ENCODE measurements at regions not wholly inside any gene's neighbourhood (a gene's known extent, or its start where the extent isn't known, plus 50 kb on each side); places are given as distances from the start of the nearest gene placed in this dataset.
"Not testable (repeated sequence)": the region's sequence is repeated elsewhere in the genome, so short reads cannot be mapped to it uniquely, and the experiment has no call there.

GRCh38 chr10:44115516-44115915, 269.4 kb downstream of the CXCL12 start:
- WGBS (ENCODE audit: insufficient coverage), result 60% methylated on average over 1 of the region's 5 CpGs
- Mint-ChIP-seq H3K27ac (no peak overlapping the region), H3K36me3 (no peaks in the 10 kb centered on the region)

GRCh38 chr10:44114441-44114840, 270.5 kb downstream of the CXCL12 start:
- Mint-ChIP-seq H3K4me1 (no peaks in the 10 kb centered on the region), H3K9me3 (peaks cover 0 to 32% (median 16%) of the 10 kb centered on the region in 7 donors), H3K4me3 (no peak overlapping the region), H3K27me3 (ENCODE audit: low read depth in 3 of 3) (peaks cover 0 to 1% (median 0%) of the 10 kb centered on the region in 3 donors), H3K27ac (no peak overlapping the region), H3K36me3 (no peaks in the 10 kb centered on the region)
- Histone ChIP-seq H3K4me3 (replicated peaks in 1 of 3; ENCODE audit: low read depth in 2 of 3, low read length in 3 of 3) (no peak overlapping the region), H3K9me3 (replicated peaks in 1 of 2; ENCODE audit: control insufficient read depth in 1 of 2, insufficient read depth in 1 of 2, low read length in 2 of 2) (no peaks in the 10 kb centered on the region), H3K4me2 (replicated peaks; ENCODE audit: extremely low read depth, low read length, poor library complexity, severe bottlenecking) (no peak overlapping the region), H3K4me1 (ENCODE audit: control insufficient read depth in 1 of 2, insufficient read depth in 2 of 2, low read length in 2 of 2) (no peaks in the 10 kb centered on the region), H3K27me3 (ENCODE audit: control insufficient read depth in 2 of 2, insufficient read depth in 2 of 2, low read length in 2 of 2) (no peaks in the 10 kb centered on the region), H2AFZ (ENCODE audit: insufficient read depth, low read depth, low read length, poor library complexity, severe bottlenecking) (no peak overlapping the region), H3K79me2 (ENCODE audit: insufficient read depth, low read length) (no peaks in the 10 kb centered on the region), H3K36me3 (replicated peaks in 1 of 2; ENCODE audit: control insufficient read depth in 1 of 2, insufficient read depth in 2 of 2, low read length in 2 of 2) (no peaks in the 10 kb centered on the region), H3K9ac (ENCODE audit: insufficient read depth, low read length, poor library complexity, severe bottlenecking) (no peak overlapping the region), H3K27ac (ENCODE audit: low read depth in 1 of 2, low read length in 2 of 2) (no peak overlapping the region), H4K20me1 (ENCODE audit: insufficient read depth, low read length) (no peaks in the 10 kb centered on the region)
- TF ChIP-seq CTCF (IDR thresholded peaks at IDR 0.05), result no peak
- no peak for DNase-seq
- WGBS (ENCODE audit: insufficient coverage), result 100% methylated on average over 1 of the region's 1 CpG
- intact Hi-C loops (cut with micrococcal nuclease), result no loop called here

More at GRCh38 chr10:44115516-44115915, 269.4 kb downstream of the CXCL12 start:
- Histone ChIP-seq H3K27ac (ENCODE audit: low read depth in 1 of 2, low read length in 2 of 2) (no peak overlapping the region), H3K79me2 (ENCODE audit: insufficient read depth, low read length) (no peaks in the 10 kb centered on the region), H3K4me1 (ENCODE audit: control insufficient read depth in 1 of 2, insufficient read depth in 2 of 2, low read length in 2 of 2) (no peaks in the 10 kb centered on the region), H3K9ac (ENCODE audit: insufficient read depth, low read length, poor library complexity, severe bottlenecking) (no peak overlapping the region), H3K4me2 (replicated peaks; ENCODE audit: extremely low read depth, low read length, poor library complexity, severe bottlenecking) (no peak overlapping the region), H3K36me3 (replicated peaks in 1 of 2; ENCODE audit: control insufficient read depth in 1 of 2, insufficient read depth in 2 of 2, low read length in 2 of 2) (no peaks in the 10 kb centered on the region), H3K27me3 (ENCODE audit: control insufficient read depth in 2 of 2, insufficient read depth in 2 of 2, low read length in 2 of 2) (no peaks in the 10 kb centered on the region), H4K20me1 (ENCODE audit: insufficient read depth, low read length) (no peaks in the 10 kb centered on the region), H3K4me3 (replicated peaks in 1 of 3; ENCODE audit: low read depth in 2 of 3, low read length in 3 of 3) (no peak overlapping the region), H2AFZ (ENCODE audit: insufficient read depth, low read depth, low read length, poor library complexity, severe bottlenecking) (no peak overlapping the region), H3K9me3 (replicated peaks in 1 of 2; ENCODE audit: control insufficient read depth in 1 of 2, insufficient read depth in 1 of 2, low read length in 2 of 2) (no peaks in the 10 kb centered on the region)
- H3K27me3 Mint-ChIP-seq (ENCODE audit: low read depth in 3 of 3), result peaks cover 0 to 1% (median 0%) of the 10 kb centered on the region in 3 donors
- no peaks in the 10 kb centered on the region for H3K4me1 Mint-ChIP-seq
- TF ChIP-seq CTCF (IDR thresholded peaks at IDR 0.05), result no peak
- intact Hi-C loops (cut with micrococcal nuclease), result no loop called here
- peaks cover 0 to 30% (median 16%) of the 10 kb centered on the region in 7 donors for H3K9me3 Mint-ChIP-seq
- DNase-seq, result no peak
- no peak overlapping the region for H3K4me3 Mint-ChIP-seq

GRCh38 chr10:44112280-44112679, 272.6 kb downstream of the CXCL12 start:
- H4K20me1 ChIP-seq (ENCODE audit: insufficient read depth, low read length); DNase-seq; H3K27me3 ChIP-seq (ENCODE audit: control insufficient read depth in 2 of 2, insufficient read depth in 2 of 2, low read length in 2 of 2); H3K9me3 ChIP-seq (replicated peaks in 1 of 2; ENCODE audit: control insufficient read depth in 1 of 2, insufficient read depth in 1 of 2, low read length in 2 of 2); intact Hi-C loops (cut with micrococcal nuclease); H3K4me2 ChIP-seq (replicated peaks; ENCODE audit: extremely low read depth, low read length, poor library complexity, severe bottlenecking); H3K4me1 Mint-ChIP-seq; H3K27ac Mint-ChIP-seq; H3K4me3 ChIP-seq (replicated peaks in 1 of 3; ENCODE audit: low read depth in 2 of 3, low read length in 3 of 3); H3K36me3 Mint-ChIP-seq; H3K4me1 ChIP-seq (ENCODE audit: control insufficient read depth in 1 of 2, insufficient read depth in 2 of 2, low read length in 2 of 2); H3K9ac ChIP-seq (ENCODE audit: insufficient read depth, low read length, poor library complexity, severe bottlenecking); H3K4me3 Mint-ChIP-seq; H3K36me3 ChIP-seq (replicated peaks in 1 of 2; ENCODE audit: control insufficient read depth in 1 of 2, insufficient read depth in 2 of 2, low read length in 2 of 2); H3K27ac ChIP-seq (ENCODE audit: low read depth in 1 of 2, low read length in 2 of 2); H3K27me3 Mint-ChIP-seq (ENCODE audit: low read depth in 3 of 3); H2AFZ ChIP-seq (ENCODE audit: insufficient read depth, low read depth, low read length, poor library complexity, severe bottlenecking); H3K79me2 ChIP-seq (ENCODE audit: insufficient read depth, low read length): not testable (repeated sequence)
- 87% methylated on average over 3 of the region's 4 CpGs for WGBS (ENCODE audit: insufficient coverage)
- peaks cover 0 to 30% (median 16%) of the 10 kb centered on the region in 7 donors for H3K9me3 Mint-ChIP-seq
